Endothelial cell of umbilical vein (primary cell): ENCODE measurements at regions not wholly inside any gene's neighbourhood (a gene's known extent, or its start where the extent isn't known, plus 50 kb on each side); places are given as distances from the start of the nearest gene placed in this dataset.

Experiments
- BruUV-seq: library from RNA; stranded (reverse); fragments of 400-500 nt; replicated peaks from 2 replicates; lab custom pipeline; 2021; lab: Mats Ljungman, UMichigan
- CTCF ChIA-PET: fragments of 300-600, 350-600 bp; sonication (Branson Sonifier 250); formaldehyde crosslinking; loops from one replicate; lab custom pipeline; 2021; ENCODE audit warnings: antibody characterized with exemption, inconsistent platforms; lab: Charles Lee
- POLR2A ChIA-PET: fragments of 300-600, 350-600 bp; sonication (Branson Sonifier 250); formaldehyde crosslinking; loops from one replicate; lab custom pipeline; 2021; ENCODE audit warnings: antibody characterized with exemption, inconsistent platforms; lab: Charles Lee
- DNase-seq: peaks from one replicate; pipeline ENCODE4 v3.0.0-alpha.2; 2011; ENCODE audit warnings: low read depth, low spot score
- FAIRE-seq: peaks from 2 replicates; lab custom pipeline; 2011; peaks lifted over from hg19 to GRCh38; lab: Jason Lieb, UNC
- H2AFZ ChIP-seq: 2 replicates; pipeline ENCODE4 v1.6.0; 2012; ENCODE audit warnings: low read depth, low read length, control low read depth, inconsistent platforms
- H3K27ac ChIP-seq: 2 replicates; pipeline ENCODE4 v1.5.1; 2011; ENCODE audit warnings: low read depth, mild to moderate bottlenecking, control low read depth, low read length, moderate library complexity; ENCODE audit not compliant: insufficient read depth
- H3K27me3 ChIP-seq, 2 experiments: 2 replicates each; pipeline versions ENCODE4 v1.6.0 to v1.6.1; 2011; ENCODE audit warnings: low read length in 2 of 2, mixed read lengths in 1 of 2; ENCODE audit not compliant: control insufficient read depth in 2 of 2, insufficient read depth in 2 of 2
- H3K36me3 ChIP-seq, 2 experiments: 2 replicates in 1 of 2; 3 replicates in 1 of 2; pipeline ENCODE4 v1.5.1; 2011; ENCODE audit warnings: low read length in 2 of 2, mild to moderate bottlenecking in 1 of 2, moderate library complexity in 1 of 2; ENCODE audit not compliant: control insufficient read depth in 2 of 2, insufficient read depth in 2 of 2; ENCODE audit errors: extremely low read depth in 1 of 2
- H3K4me1 ChIP-seq: 3 replicates; pipeline ENCODE4 v1.5.1; 2011; ENCODE audit warnings: mild to moderate bottlenecking, low read length; ENCODE audit not compliant: control insufficient read depth, insufficient read depth; ENCODE audit errors: extremely low read depth
- H3K4me2 ChIP-seq: 2 replicates; pipeline ENCODE4 v1.6.1; 2011; ENCODE audit warnings: low read length, control low read depth, mixed read lengths; ENCODE audit not compliant: insufficient read depth
- H3K4me3 ChIP-seq, 3 experiments: fragments of 200-600 bp in 1 of 3; sonication (generic), shearing (Covaris generic) in 1 of 3; replicated peaks in 1 of 3; 2 replicates each; pipeline ENCODE4 v1.5.1; 2011 to 2016; ENCODE audit warnings: control low read depth in 3 of 3, low read length in 3 of 3, mild to moderate bottlenecking in 2 of 3, inconsistent platforms in 1 of 3, low read depth in 1 of 3, moderate library complexity in 1 of 3; ENCODE audit not compliant: insufficient read depth in 1 of 3
- H3K79me2 ChIP-seq: 2 replicates; pipeline ENCODE4 v1.6.0; 2012; ENCODE audit warnings: low read length, inconsistent platforms; ENCODE audit not compliant: control insufficient read depth, insufficient read depth
- H3K9ac ChIP-seq: replicated peaks from 2 replicates; pipeline ENCODE3; 2011; ENCODE audit warnings: low read length, control low read depth; ENCODE audit not compliant: insufficient read depth; ENCODE audit errors: extremely low read depth
- H3K9me1 ChIP-seq: replicated peaks from 3 replicates; pipeline ENCODE4 v1.6.0; 2011; ENCODE audit warnings: mild to moderate bottlenecking, low read length; ENCODE audit not compliant: control insufficient read depth, insufficient read depth; ENCODE audit errors: extremely low read depth
- H3K9me3 ChIP-seq: replicated peaks from 2 replicates; pipeline ENCODE4 v1.5.1; 2012; ENCODE audit warnings: low read length, inconsistent platforms; ENCODE audit not compliant: control insufficient read depth, insufficient read depth
- H4K20me1 ChIP-seq: replicated peaks from 2 replicates; pipeline ENCODE3; 2011; ENCODE audit warnings: mild to moderate bottlenecking, low read length; ENCODE audit not compliant: control insufficient read depth, insufficient read depth; ENCODE audit errors: extremely low read depth
- EZH2 ChIP-seq: IDR thresholded peaks from 2 replicates; pipeline ENCODE4 v1.6.1; 2012; ENCODE audit warnings: borderline replicate concordance, low read depth, mild to moderate bottlenecking, moderate library complexity, low read length, inconsistent platforms; ENCODE audit not compliant: severe bottlenecking
- FOS ChIP-seq: IDR thresholded peaks from 2 replicates; pipeline ENCODE4 v1.6.1; 2011; ENCODE audit warnings: mild to moderate bottlenecking, low read length, moderate library complexity, borderline replicate concordance; ENCODE audit not compliant: insufficient read depth
- GATA2 ChIP-seq: IDR thresholded peaks from 2 replicates; pipeline ENCODE4 v1.7.0; 2011; ENCODE audit warnings: low read depth, mild to moderate bottlenecking, moderate library complexity, mixed read lengths, low read length; ENCODE audit not compliant: insufficient read length, insufficient read depth
- JUN ChIP-seq: IDR thresholded peaks from 2 replicates; pipeline ENCODE4 v1.6.1; 2011; ENCODE audit warnings: borderline replicate concordance, low read depth; ENCODE audit not compliant: insufficient read length, insufficient read depth
- MYC ChIP-seq: IDR thresholded peaks from one replicate; pipeline ENCODE4 v1.6.1; 2011; ENCODE audit warnings: mild to moderate bottlenecking, low read depth, low read length
- POLR2A ChIP-seq: IDR thresholded peaks from 2 replicates; pipeline ENCODE4 v1.6.1; 2012; ENCODE audit warnings: low read depth, mild to moderate bottlenecking, control low read depth, low read length
- POLR2AphosphoS5 ChIP-seq: IDR thresholded peaks from 2 replicates; pipeline ENCODE4 v1.6.1; 2012; ENCODE audit warnings: low read depth, mild to moderate bottlenecking, control low read depth, low read length, moderate library complexity; ENCODE audit not compliant: insufficient read depth
- dilution Hi-C: fragments of 300-500 bp; cut with MboI; formaldehyde crosslinking; loops from one replicate; pipeline ENCODE4 v1.15.0; 2019; ENCODE audit warnings: low sequenced_read_pairs; ENCODE audit not compliant: extremely low pct_ligation_motif_present
- intact Hi-C: fragments of 100-400 bp; cut with micrococcal nuclease; formaldehyde crosslinking; loops from one replicate; pipeline ENCODE4 v1.10.0; 2022
- TF ChIP-seq, protein P1 (sequence below): IDR thresholded peaks from 2 replicates; pipeline ENCODE4 v1.6.1; 2011; ENCODE audit not compliant: insufficient read depth, insufficient read length
- TF ChIP-seq, protein P2 (sequence below), 2 donors: IDR thresholded peaks; 1 replicate in 1 of 2; 2 replicates in 1 of 2; pipeline ENCODE4 v1.5.1; 2011; ENCODE audit warnings: low read length in 2 of 2, mild to moderate bottlenecking in 2 of 2, moderate library complexity in 2 of 2, control low read depth in 1 of 2, inconsistent platforms in 1 of 2, low read depth in 1 of 2; ENCODE audit not compliant: insufficient read depth in 1 of 2; ENCODE audit errors: extremely low read depth in 1 of 2

DNA sequence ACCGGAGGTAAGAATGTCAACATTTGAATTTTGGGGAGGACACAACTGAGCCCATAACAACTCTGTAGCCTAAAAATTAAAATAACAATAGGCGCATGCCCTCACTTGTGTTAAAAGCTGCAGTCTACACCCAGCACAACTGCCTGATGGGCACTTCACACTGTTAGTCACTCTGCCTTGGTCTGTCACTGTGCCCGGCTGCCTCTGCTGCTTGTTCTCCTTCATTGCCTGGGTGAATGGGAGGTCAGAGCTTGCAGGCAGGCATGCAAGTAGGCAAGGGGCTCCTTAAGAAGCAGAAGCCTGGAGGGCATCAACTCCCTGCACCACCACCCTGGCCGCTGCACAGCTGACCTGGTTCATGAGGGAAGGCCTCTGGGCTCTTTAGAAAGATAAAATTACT, 374.8 kb downstream of the MID1IP1 start:
- H3K9me1 ChIP-seq, result no peaks in the 10 kb centered on the region
- H3K4me2 ChIP-seq, result no peak overlapping the region
- no peaks in the 10 kb centered on the region for H3K9me3 ChIP-seq
- ChIA-PET CTCF (no interaction called here), POLR2A (no interaction called here)
- DNase-seq (no peak), FAIRE-seq (no peak)
- no peaks in the 10 kb centered on the region for H3K4me1 ChIP-seq
- TF ChIP-seq, protein P1, sequence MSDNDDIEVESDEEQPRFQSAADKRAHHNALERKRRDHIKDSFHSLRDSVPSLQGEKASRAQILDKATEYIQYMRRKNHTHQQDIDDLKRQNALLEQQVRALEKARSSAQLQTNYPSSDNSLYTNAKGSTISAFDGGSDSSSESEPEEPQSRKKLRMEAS, result no peak
- no peak for TF ChIP-seq GATA2
- TF ChIP-seq FOS, result no peak
- TF ChIP-seq POLR2AphosphoS5, result no peak
- no peak for TF ChIP-seq POLR2A
- TF ChIP-seq, protein P2, sequence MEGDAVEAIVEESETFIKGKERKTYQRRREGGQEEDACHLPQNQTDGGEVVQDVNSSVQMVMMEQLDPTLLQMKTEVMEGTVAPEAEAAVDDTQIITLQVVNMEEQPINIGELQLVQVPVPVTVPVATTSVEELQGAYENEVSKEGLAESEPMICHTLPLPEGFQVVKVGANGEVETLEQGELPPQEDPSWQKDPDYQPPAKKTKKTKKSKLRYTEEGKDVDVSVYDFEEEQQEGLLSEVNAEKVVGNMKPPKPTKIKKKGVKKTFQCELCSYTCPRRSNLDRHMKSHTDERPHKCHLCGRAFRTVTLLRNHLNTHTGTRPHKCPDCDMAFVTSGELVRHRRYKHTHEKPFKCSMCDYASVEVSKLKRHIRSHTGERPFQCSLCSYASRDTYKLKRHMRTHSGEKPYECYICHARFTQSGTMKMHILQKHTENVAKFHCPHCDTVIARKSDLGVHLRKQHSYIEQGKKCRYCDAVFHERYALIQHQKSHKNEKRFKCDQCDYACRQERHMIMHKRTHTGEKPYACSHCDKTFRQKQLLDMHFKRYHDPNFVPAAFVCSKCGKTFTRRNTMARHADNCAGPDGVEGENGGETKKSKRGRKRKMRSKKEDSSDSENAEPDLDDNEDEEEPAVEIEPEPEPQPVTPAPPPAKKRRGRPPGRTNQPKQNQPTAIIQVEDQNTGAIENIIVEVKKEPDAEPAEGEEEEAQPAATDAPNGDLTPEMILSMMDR (IDR thresholded peaks at IDR 0.05; ENCODE audit: extremely low read depth in 1 of 2, insufficient read depth in 1 of 2, low read depth in 1 of 2, low read length in 2 of 2), result no peak
- TF ChIP-seq JUN, result no peak
- no peak for TF ChIP-seq EZH2
- no peak for TF ChIP-seq MYC
- H4K20me1 ChIP-seq, result no peaks in the 10 kb centered on the region
- no peak overlapping the region for H3K9ac ChIP-seq
- no peak overlapping the region for H2AFZ ChIP-seq
- H3K27me3 ChIP-seq, result no peaks in the 10 kb centered on the region
- H3K27ac ChIP-seq, result no peak overlapping the region
- no peaks in the 10 kb centered on the region for H3K36me3 ChIP-seq
- intact Hi-C loops, result no loop called here
- dilution Hi-C loops, result no loop called here
- no peaks in the 10 kb centered on the region for H3K79me2 ChIP-seq
- BruUV-seq, result no TSS peak
- no peak overlapping the region for H3K4me3 ChIP-seq
